KMS-11 (cell line): ENCODE measurements at regions not wholly inside any gene's neighbourhood (a gene's known extent, or its start where the extent isn't known, plus 50 kb on each side); places are given as distances from the start of the nearest gene placed in this dataset.

Experiments used
- H2AFZ ChIP-seq: fragments of 200-600 bp; sonication (generic); 2 replicates; pipeline ENCODE4 v1.6.1; 2016; ENCODE audit warnings: antibody characterized with exemption, mixed run types, low read depth
- H3K27ac ChIP-seq: fragments of 200-600 bp; sonication (generic); 2 replicates; pipeline ENCODE4 v1.6.1; 2016; ENCODE audit warnings: mild to moderate bottlenecking, mixed run types
- H3K27me3 ChIP-seq: fragments of 200-600 bp; sonication (generic); 2 replicates; pipeline ENCODE4 v1.6.1; 2017; ENCODE audit warnings: mild to moderate bottlenecking, low read depth, mixed run types, moderate library complexity; ENCODE audit not compliant: insufficient read depth
- H3K36me3 ChIP-seq: fragments of 200-600 bp; sonication (generic); 2 replicates; pipeline ENCODE4 v1.6.1; 2017; ENCODE audit warnings: mild to moderate bottlenecking, mixed run types; ENCODE audit not compliant: insufficient read depth
- H3K4me1 ChIP-seq: fragments of 200-600 bp; sonication (generic); 2 replicates; pipeline ENCODE4 v1.6.1; 2016; ENCODE audit warnings: mild to moderate bottlenecking, low read depth, mixed run types; ENCODE audit not compliant: poor library complexity, severe bottlenecking
- H3K4me2 ChIP-seq: fragments of 200-600 bp; sonication (generic); 2 replicates; pipeline ENCODE4 v1.7.0; 2016; ENCODE audit warnings: mild to moderate bottlenecking, mixed run types
- H3K4me3 ChIP-seq: fragments of 200-600 bp; sonication (generic); IDR thresholded peaks from 2 replicates; pipeline ENCODE4 v1.6.1; 2017; ENCODE audit warnings: low read depth, low read length, mixed read lengths; ENCODE audit not compliant: insufficient read depth
- H3K79me2 ChIP-seq: fragments of 200-600 bp; sonication (generic); 2 replicates; pipeline ENCODE4 v1.6.1; 2016; ENCODE audit warnings: low read depth, mixed run types; ENCODE audit not compliant: insufficient read depth
- H3K9ac ChIP-seq: fragments of 200-600 bp; sonication (generic); 2 replicates; pipeline ENCODE4 v1.6.1; 2016; ENCODE audit warnings: mild to moderate bottlenecking, mixed run types
- H4K20me1 ChIP-seq: fragments of 200-600 bp; sonication (generic); 2 replicates; pipeline ENCODE4 v1.6.1; 2016; ENCODE audit warnings: mild to moderate bottlenecking, mixed run types; ENCODE audit not compliant: insufficient read depth
- CTCF ChIP-seq: fragments of 200-600 bp; sonication (generic); conservative IDR thresholded peaks from 2 replicates; pipeline ENCODE4 v1.6.1; 2017; ENCODE audit warnings: low read depth, mild to moderate bottlenecking, antibody characterized with exemption, low read length, moderate library complexity, mixed read lengths

GRCh38 chr16:64234200-64234599 lies 887.7 kb downstream of the CDH11 start:
- Histone ChIP-seq H3K4me1 (no peaks in the 10 kb centered on the region), H4K20me1 (no peaks in the 10 kb centered on the region), H3K36me3 (no peaks in the 10 kb centered on the region), H3K27ac (no peak overlapping the region), H2AFZ (no peak overlapping the region), H3K79me2 (no peaks in the 10 kb centered on the region), H3K4me3 (no peak overlapping the region), H3K27me3 (no peaks in the 10 kb centered on the region), H3K4me2 (no peak overlapping the region), H3K9ac (no peak overlapping the region)
- TF ChIP-seq CTCF, result no peak

GRCh38 chr16:64225696-64226095 lies 896.2 kb downstream of the CDH11 start:
- TF ChIP-seq CTCF, result no peak
- Histone ChIP-seq H3K36me3 (no peaks in the 10 kb centered on the region), H3K4me1 (no peaks in the 10 kb centered on the region), H3K27ac (no peak overlapping the region), H3K9ac (no peak overlapping the region), H3K4me2 (no peak overlapping the region), H2AFZ (no peak overlapping the region), H3K27me3 (no peaks in the 10 kb centered on the region), H3K79me2 (no peaks in the 10 kb centered on the region), H4K20me1 (no peaks in the 10 kb centered on the region), H3K4me3 (no peak overlapping the region)

GRCh38 chr16:64225036-64225435 lies 896.8 kb downstream of the CDH11 start:
- no peak for TF ChIP-seq CTCF
- H3K4me1 ChIP-seq, result no peaks in the 10 kb centered on the region
- no peak overlapping the region for H2AFZ ChIP-seq
- no peak overlapping the region for H3K4me2 ChIP-seq
- no peaks in the 10 kb centered on the region for H3K27me3 ChIP-seq
- H3K36me3 ChIP-seq, result no peaks in the 10 kb centered on the region
- no peak overlapping the region for H3K9ac ChIP-seq
- H3K4me3 ChIP-seq, result no peak overlapping the region
- H3K79me2 ChIP-seq, result no peaks in the 10 kb centered on the region
- no peaks in the 10 kb centered on the region for H4K20me1 ChIP-seq
- no peak overlapping the region for H3K27ac ChIP-seq

GRCh38 chr16:64217789-64218535 lies 903.9 kb downstream of the CDH11 start:
- H2AFZ ChIP-seq, result no peak overlapping the region
- H3K9ac ChIP-seq, result no peak overlapping the region
- no peak overlapping the region for H3K4me3 ChIP-seq
- no peaks in the 10 kb centered on the region for H3K27me3 ChIP-seq
- no peak for TF ChIP-seq CTCF
- no peaks in the 10 kb centered on the region for H4K20me1 ChIP-seq
- H3K4me2 ChIP-seq, result no peak overlapping the region
- no peak overlapping the region for H3K27ac ChIP-seq
- no peaks in the 10 kb centered on the region for H3K36me3 ChIP-seq
- H3K79me2 ChIP-seq, result no peaks in the 10 kb centered on the region
- no peaks in the 10 kb centered on the region for H3K4me1 ChIP-seq
